HT-29 (cell line): ENCODE measurements at regions not wholly inside any gene's neighbourhood (a gene's known extent, or its start where the extent isn't known, plus 50 kb on each side); places are given as distances from the start of the nearest gene placed in this dataset.

Source experiments
- DNase-seq: peaks from one replicate; pipeline ENCODE4 v3.0.0-alpha.2; 2015; ENCODE audit warnings: low spot score

GRCh38 chr10:94085766-94086437 lies 92.2 kb downstream of the PLCE1 start:
- DNase-seq, result no peak

GRCh38 chr10:94088926-94089381 lies 95.2 kb downstream of the PLCE1 start:
- no peak for DNase-seq

- no peak for DNase-seq
Measured at GRCh38 chr10:94091649-94092048, 97.9 kb downstream of the PLCE1 start.

GRCh38 chr10:94092848-94093247 lies 99.1 kb downstream of the PLCE1 start:
- no peak for DNase-seq

GRCh38 chr10:94093286-94093905 lies 99.7 kb downstream of the PLCE1 start:
- DNase-seq, result no peak

GRCh38 chr10:94094540-94094939 lies 100.8 kb downstream of the PLCE1 start:
- no peak for DNase-seq

GRCh38 chr10:94097656-94098055 lies 103.9 kb downstream of the PLCE1 start:
- DNase-seq, result no peak

GRCh38 chr10:94098896-94099295 lies 105.2 kb downstream of the PLCE1 start:
- no peak for DNase-seq

GRCh38 chr10:94101894-94102293 lies 108.2 kb downstream of the PLCE1 start:
- DNase-seq, result no peak

GRCh38 chr10:94102436-94102835 lies 108.7 kb downstream of the PLCE1 start:
- no peak for DNase-seq

GRCh38 chr10:94103192-94103591 lies 109.5 kb downstream of the PLCE1 start:
- no peak for DNase-seq

GRCh38 chr10:94103801-94104221 lies 110.1 kb downstream of the PLCE1 start:
- DNase-seq, result peak; percentile 36

GRCh38 chr10:94104316-94105000 lies 110.7 kb downstream of the PLCE1 start:
- peak; percentile 18 for DNase-seq

- no peak for DNase-seq
Measured at GRCh38 chr10:94105226-94105625, 111.5 kb downstream of the PLCE1 start.

- no peak for DNase-seq
Measured at GRCh38 chr10:94107191-94107590, 113.5 kb downstream of the PLCE1 start.

- no peak for DNase-seq
Measured at GRCh38 chr10:94108200-94108599, 114.5 kb downstream of the PLCE1 start.

- DNase-seq, result no peak
Measured at GRCh38 chr10:94111367-94111766, 117.6 kb downstream of the PLCE1 start.

- DNase-seq, result no peak
Measured at GRCh38 chr10:94112321-94112720, 118.6 kb downstream of the PLCE1 start.

GRCh38 chr10:94115725-94116124 lies 122.0 kb downstream of the PLCE1 start:
- DNase-seq, result no peak

GRCh38 chr10:94116848-94117247 lies 123.1 kb downstream of the PLCE1 start:
- no peak for DNase-seq

GRCh38 chr10:94122211-94122610 lies 128.5 kb downstream of the PLCE1 start:
- DNase-seq, result no peak

- no peak for DNase-seq
Measured at GRCh38 chr10:94123258-94123995, 129.7 kb downstream of the PLCE1 start.
